ENCODE measurements at regions not wholly inside any gene's neighbourhood (a gene's known extent, or its start where the extent isn't known, plus 50 kb on each side); places are given as distances from the start of the nearest gene placed in this dataset.

GRCh38 chr13:109436841-109437240, 349.5 kb downstream of the IRS2 start:
- no peak for DNase-seq (ENCODE audit: low spot score)

GRCh38 chr13:109436055-109436622, 350.2 kb downstream of the IRS2 start:
- DNase-seq (ENCODE audit: low spot score) = no peak

- no peak for DNase-seq (ENCODE audit: low spot score)
These were observed 355.2 kb downstream of the IRS2 start for GRCh38 chr13:109431217-109431616.

- DNase-seq (ENCODE audit: low spot score) = no peak
These were observed 358.2 kb downstream of the IRS2 start for GRCh38 chr13:109428146-109428545.

- no peak for DNase-seq (ENCODE audit: low spot score)
These were observed 358.7 kb downstream of the IRS2 start for GRCh38 chr13:109427695-109428094.

- no peak for DNase-seq (ENCODE audit: low spot score)
These were observed 359.2 kb downstream of the IRS2 start for GRCh38 chr13:109427148-109427547.

- DNase-seq (ENCODE audit: low spot score) = no peak
These were observed 359.7 kb downstream of the IRS2 start for GRCh38 chr13:109426690-109426990.

GRCh38 chr13:109425821-109426689, 360.3 kb downstream of the IRS2 start:
- no peak for DNase-seq (ENCODE audit: low spot score)

GRCh38 chr13:109422161-109422560, 364.2 kb downstream of the IRS2 start:
- peak; percentile 26 for DNase-seq (ENCODE audit: low spot score)

GRCh38 chr13:109419896-109420295, 366.5 kb downstream of the IRS2 start:
- DNase-seq (ENCODE audit: low spot score) = no peak

GRCh38 chr13:109418111-109418510, 368.3 kb downstream of the IRS2 start:
- DNase-seq (ENCODE audit: low spot score) = no peak

GRCh38 chr13:109416001-109416400, 370.4 kb downstream of the IRS2 start:
- DNase-seq (ENCODE audit: low spot score) = no peak

- no peak for DNase-seq (ENCODE audit: low spot score)
These were observed 371.3 kb downstream of the IRS2 start for GRCh38 chr13:109415057-109415456.

- DNase-seq (ENCODE audit: low spot score) = peak; percentile 48
These were observed 374.0 kb downstream of the IRS2 start for GRCh38 chr13:109412283-109412901.

GRCh38 chr13:109410868-109411267, 375.5 kb downstream of the IRS2 start:
- DNase-seq (ENCODE audit: low spot score) = no peak

GRCh38 chr13:109408591-109409382, 377.6 kb downstream of the IRS2 start:
- DNase-seq (ENCODE audit: low spot score) = no peak

- no peak for DNase-seq (ENCODE audit: low spot score)
These were observed 379.9 kb downstream of the IRS2 start for GRCh38 chr13:109406376-109406992.

- DNase-seq (ENCODE audit: low spot score) = no peak
These were observed 383.4 kb downstream of the IRS2 start for GRCh38 chr13:109403012-109403421.

GRCh38 chr13:109401891-109402290, 384.5 kb downstream of the IRS2 start:
- DNase-seq (ENCODE audit: low spot score) = no peak

GRCh38 chr13:109401307-109401706, 385.1 kb downstream of the IRS2 start:
- DNase-seq (ENCODE audit: low spot score) = no peak

GRCh38 chr13:109400624-109401257, 385.6 kb downstream of the IRS2 start:
- DNase-seq (ENCODE audit: low spot score) = no peak

GRCh38 chr13:109400209-109400608, 386.2 kb downstream of the IRS2 start:
- DNase-seq (ENCODE audit: low spot score) = peak; percentile 24
